ENCODE measurements at regions not wholly inside any gene's neighbourhood (a gene's known extent, or its start where the extent isn't known, plus 50 kb on each side); places are given as distances from the start of the nearest gene placed in this dataset.

DNA sequence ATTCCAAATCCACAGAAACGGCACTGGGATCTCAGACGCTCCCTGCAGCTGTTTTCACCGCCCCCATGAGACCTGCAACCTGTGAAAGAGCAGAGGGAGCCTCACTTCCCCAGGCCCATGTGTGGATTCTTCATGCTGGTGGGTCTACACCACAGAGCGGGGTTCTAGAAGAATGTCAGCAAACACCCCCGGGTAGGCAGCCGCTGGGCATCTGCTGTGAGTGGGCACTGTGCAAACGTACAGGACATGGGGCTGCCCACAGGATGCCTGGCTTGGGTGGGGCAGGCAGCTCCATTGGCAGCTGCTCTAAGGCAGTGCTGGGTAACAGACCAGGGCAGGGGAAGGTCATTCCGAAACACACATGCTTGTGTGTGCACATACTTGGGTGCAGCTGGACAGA is 174.9 kb downstream of the RBFOX3 start:
- TF ChIP-seq, protein P1, sequence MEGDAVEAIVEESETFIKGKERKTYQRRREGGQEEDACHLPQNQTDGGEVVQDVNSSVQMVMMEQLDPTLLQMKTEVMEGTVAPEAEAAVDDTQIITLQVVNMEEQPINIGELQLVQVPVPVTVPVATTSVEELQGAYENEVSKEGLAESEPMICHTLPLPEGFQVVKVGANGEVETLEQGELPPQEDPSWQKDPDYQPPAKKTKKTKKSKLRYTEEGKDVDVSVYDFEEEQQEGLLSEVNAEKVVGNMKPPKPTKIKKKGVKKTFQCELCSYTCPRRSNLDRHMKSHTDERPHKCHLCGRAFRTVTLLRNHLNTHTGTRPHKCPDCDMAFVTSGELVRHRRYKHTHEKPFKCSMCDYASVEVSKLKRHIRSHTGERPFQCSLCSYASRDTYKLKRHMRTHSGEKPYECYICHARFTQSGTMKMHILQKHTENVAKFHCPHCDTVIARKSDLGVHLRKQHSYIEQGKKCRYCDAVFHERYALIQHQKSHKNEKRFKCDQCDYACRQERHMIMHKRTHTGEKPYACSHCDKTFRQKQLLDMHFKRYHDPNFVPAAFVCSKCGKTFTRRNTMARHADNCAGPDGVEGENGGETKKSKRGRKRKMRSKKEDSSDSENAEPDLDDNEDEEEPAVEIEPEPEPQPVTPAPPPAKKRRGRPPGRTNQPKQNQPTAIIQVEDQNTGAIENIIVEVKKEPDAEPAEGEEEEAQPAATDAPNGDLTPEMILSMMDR (IDR thresholded peaks at IDR 0.05), result no peak
- no peak for TF ChIP-seq POLR2AphosphoS5 (IDR thresholded peaks at IDR 0.05)
- TF ChIP-seq POLR2A (IDR thresholded peaks at IDR 0.05), result no peak

All from breast epithelium (tissue), 3 donors.